A549 (cell line): ENCODE measurements at regions not wholly inside any gene's neighbourhood (a gene's known extent, or its start where the extent isn't known, plus 50 kb on each side); places are given as distances from the start of the nearest gene placed in this dataset.

Source experiments
- ATAC-seq, 2 experiments: fragments of 200-7000 bp in 1 of 2; fragments of >200 bp in 1 of 2; cut with Nextera tagmentation in 1 of 2; cut with Tn5 transposase in 1 of 2; 3 replicates each; pipeline versions ENCODE4 v1.8.0 to v1.9.1; 2018 to 2020; ENCODE audit warnings: mild to moderate bottlenecking in 1 of 2, moderate library complexity in 1 of 2
- CTCF ChIA-PET: fragments of 300-600 bp; sonication (Branson Sonifier 250); formaldehyde crosslinking; extraction: SDS; loops from one replicate; lab custom pipeline; 2021; ENCODE audit warnings: antibody characterized with exemption, inconsistent platforms; lab: Yijun Ruan, JAX
- POLR2A ChIA-PET: fragments of 350-600 bp; formaldehyde crosslinking; extraction: SDS; loops from one replicate; lab custom pipeline; 2021; ENCODE audit warnings: antibody characterized with exemption, inconsistent platforms; lab: Yijun Ruan, JAX
- DNase-seq, 2 experiments: peaks; one replicate each; pipeline versions ENCODE4 v3.0.0 to v3.0.0-alpha.2; 2011 to 2016; ENCODE audit warnings: low read depth in 1 of 2, low spot score in 1 of 2
- FAIRE-seq: peaks from 2 replicates; lab custom pipeline; 2011; peaks lifted over from hg19 to GRCh38; lab: Jason Lieb, UNC
- H3K27ac ChIP-seq, 2 experiments: fragments of >200 bp; sonication (Bioruptor Twin); formaldehyde crosslinking; 3 replicates each; pipeline ENCODE4 v1.5.1; 2016 to 2017
- H3K4me1 ChIP-seq: fragments of >200 bp; sonication (Bioruptor Twin); formaldehyde crosslinking; 3 replicates; pipeline ENCODE4 v1.6.1; 2016
- H3K4me2 ChIP-seq: fragments of >200 bp; sonication (Bioruptor Twin); formaldehyde crosslinking; 3 replicates; pipeline ENCODE4 v1.6.1; 2016
- H3K4me3 ChIP-seq: fragments of >200 bp; sonication (Bioruptor Twin); formaldehyde crosslinking; 3 replicates; pipeline ENCODE4 v1.5.1; 2016
- H3K9me3 ChIP-seq: fragments of >200 bp; sonication (Bioruptor Twin); formaldehyde crosslinking; 3 replicates; pipeline ENCODE4 v1.6.1; 2016
- CEBPB ChIP-seq, 2 experiments: fragments of >200 bp in 1 of 2; sonication (Bioruptor Twin) in 1 of 2; formaldehyde crosslinking in 1 of 2; IDR thresholded peaks; 2 replicates each; pipeline ENCODE4 v1.6.1; 2012 to 2016
- CHD2 ChIP-seq: fragments of 150-350 bp; IDR thresholded peaks from 2 replicates; pipeline ENCODE4 v1.6.1; 2014; ENCODE audit warnings: low read length; ENCODE audit not compliant: partially characterized antibody
- CTCF ChIP-seq: fragments of >200 bp; sonication (Bioruptor Twin); formaldehyde crosslinking; IDR thresholded peaks from 3 replicates; pipeline ENCODE4 v1.5.1; 2016
- E2F6 ChIP-seq: IDR thresholded peaks from 2 replicates; pipeline ENCODE4 v1.6.1; 2012; ENCODE audit warnings: low read depth, borderline replicate concordance
- EHF ChIP-seq: fragments of 250-450 bp; sonication (Bioruptor Pico); IDR thresholded peaks from 2 replicates; pipeline ENCODE4 v1.5.0; 2020; ENCODE audit warnings: mild to moderate bottlenecking
- EP300 ChIP-seq, 2 experiments: fragments of >200 bp; sonication (Bioruptor Twin); formaldehyde crosslinking; IDR thresholded peaks; 2 replicates in 1 of 2; 3 replicates in 1 of 2; pipeline ENCODE4 v1.6.1; 2016 to 2017
- FOSL2 ChIP-seq, 2 experiments: fragments of 450-650 bp in 1 of 2; fragments of >200 bp in 1 of 2; sonication (Bioruptor Twin) in 1 of 2; formaldehyde crosslinking; IDR thresholded peaks; 2 replicates each; pipeline versions ENCODE4 v1.5.0 to v1.6.1; 2016 to 2020; ENCODE audit warnings: mild to moderate bottlenecking in 1 of 2, moderate library complexity in 1 of 2
- GATA3 ChIP-seq: IDR thresholded peaks from 2 replicates; pipeline ENCODE4 v1.6.1; 2012; ENCODE audit warnings: borderline replicate concordance
- HES2 ChIP-seq: fragments of >200 bp; sonication (Bioruptor Twin); formaldehyde crosslinking; IDR thresholded peaks from 2 replicates; pipeline ENCODE4 v1.6.1; 2016
- HOXB13 ChIP-seq: fragments of 250-450 bp; sonication (Bioruptor Pico); IDR thresholded peaks from 2 replicates; pipeline ENCODE4 v1.5.0; 2020; ENCODE audit warnings: low read depth, mild to moderate bottlenecking, moderate library complexity
- JUN ChIP-seq, 2 experiments: fragments of >200 bp; sonication (Bioruptor Twin); formaldehyde crosslinking; IDR thresholded peaks; 2 replicates in 1 of 2; 3 replicates in 1 of 2; pipeline ENCODE4 v1.6.1; 2016 to 2017
- JUNB ChIP-seq: fragments of >200 bp; sonication (Bioruptor Twin); formaldehyde crosslinking; IDR thresholded peaks from 2 replicates; pipeline ENCODE4 v1.6.1; 2016
- KDM1A ChIP-seq: fragments of 200-600 bp; sonication (generic); IDR thresholded peaks from 2 replicates; pipeline ENCODE4 v1.6.1; 2016; ENCODE audit warnings: low read depth, mild to moderate bottlenecking
- MAZ ChIP-seq: fragments of 150-350 bp; IDR thresholded peaks from 2 replicates; pipeline ENCODE4 v1.6.1; 2014; ENCODE audit warnings: antibody characterized with exemption, low read depth, low read length, borderline replicate concordance
- NR3C1 ChIP-seq: fragments of >200 bp; sonication (Bioruptor Twin); formaldehyde crosslinking; IDR thresholded peaks from 3 replicates; pipeline ENCODE4 v1.6.1; 2017
- PBX3 ChIP-seq: IDR thresholded peaks from 2 replicates; pipeline ENCODE4 v1.6.1; 2012
- POLR2AphosphoS2 ChIP-seq: conservative IDR thresholded peaks from 2 replicates; pipeline ENCODE4 v1.6.1; 2012; ENCODE audit warnings: low read length, improper control_type of control experiment, inconsistent platforms
- RCOR1 ChIP-seq: fragments of 150-350 bp; IDR thresholded peaks from 2 replicates; pipeline ENCODE4 v1.6.1; 2014; ENCODE audit warnings: antibody characterized with exemption, low read length, low read depth
- RNF2 ChIP-seq: fragments of 200-600 bp; sonication (generic); IDR thresholded peaks from 2 replicates; pipeline ENCODE4 v1.6.1; 2016; ENCODE audit warnings: low read depth, mild to moderate bottlenecking, antibody characterized with exemption, moderate library complexity, borderline replicate concordance
- SMC3 ChIP-seq: fragments of >200 bp; sonication (Bioruptor Twin); formaldehyde crosslinking; IDR thresholded peaks from 3 replicates; pipeline ENCODE4 v1.6.1; 2018; ENCODE audit warnings: inconsistent platforms
- USF2 ChIP-seq: fragments of 450-650 bp; IDR thresholded peaks from 2 replicates; pipeline ENCODE4 v1.6.1; 2014; ENCODE audit warnings: antibody characterized with exemption
- ZC3H11A ChIP-seq: fragments of 450-650 bp; IDR thresholded peaks from 2 replicates; pipeline ENCODE4 v1.6.1; 2014; ENCODE audit warnings: antibody characterized with exemption, mild to moderate bottlenecking
- ZFP36 ChIP-seq: fragments of 450-650 bp; IDR thresholded peaks from 2 replicates; pipeline ENCODE4 v1.6.1; 2014; ENCODE audit warnings: borderline replicate concordance; ENCODE audit not compliant: partially characterized antibody
- ZNF302 ChIP-seq: fragments of 250-450 bp; sonication (Bioruptor Pico); IDR thresholded peaks from 2 replicates; pipeline ENCODE4 v1.9.0; 2021; ENCODE audit warnings: inconsistent platforms, mild to moderate bottlenecking, moderate library complexity
- WGBS: methylation state at CpG from one replicate; pipeline ENCODE4 v1.1.6; 2017; ENCODE audit errors: missing lambda C conversion rate; 5-methylcytosine and 5-hydroxymethylcytosine counted together

- WGBS: 47% methylated on average over 11 of the region's 11 CpGs
- Histone ChIP-seq H3K4me2 (no peak overlapping the region), H3K4me3 (no peak overlapping the region), H3K27ac (no peak overlapping the region), H3K9me3 (no peaks in the 10 kb centered on the region), H3K4me1 (no peaks in the 10 kb centered on the region)
- no peak for FAIRE-seq
- no peak for DNase-seq
- ChIA-PET CTCF (interaction anchor here (1.4 kb wide), 2 partner anchors 9 to 12 kb away, joined by 6 read pairs; no protein-coding TSS in a partner anchor), POLR2A (no interaction called here)
- ATAC-seq: no peak
- TF ChIP-seq JUN (IDR thresholded peaks at IDR 0.05) (no peak), RNF2 (0 out of 2 replicates have a peak, but pooled peaks have one; percentile 35)
These were observed 77.0 kb upstream of the FOXN3 start for GRCh38 chr14:89493877-89494634.

GRCh38 chr14:89493406-89493805, 76.4 kb upstream of the FOXN3 start:
- FAIRE-seq: no peak
- CTCF ChIA-PET: interaction anchor here (1.4 kb wide), 2 partner anchors 9 to 11 kb away, joined by 6 read pairs; no protein-coding TSS in a partner anchor
- no peak for DNase-seq
- no peak overlapping the region for H3K27ac ChIP-seq
- ATAC-seq: no peak
- POLR2A ChIA-PET: no interaction called here
- H3K4me3 ChIP-seq: no peak overlapping the region
- no peaks in the 10 kb centered on the region for H3K4me1 ChIP-seq
- no peaks in the 10 kb centered on the region for H3K9me3 ChIP-seq
- TF ChIP-seq CEBPB (IDR thresholded peaks at IDR 0.05) (no peak), ZFP36 (no peak), MAZ (no peak), USF2 (no peak), ZNF302 (CRISPR knock-in tag) (no peak), HOXB13 (CRISPR knock-in tag) (no peak)
- no peak overlapping the region for H3K4me2 ChIP-seq
- WGBS: 29% methylated on average over 4 of the region's 4 CpGs

GRCh38 chr14:89491711-89492381, 74.8 kb upstream of the FOXN3 start:
- ChIA-PET POLR2A (no interaction called here), CTCF (interaction anchor here (1.1 kb wide), 1 partner anchor 22 kb away, joined by 4 read pairs; no protein-coding TSS in a partner anchor)
- FAIRE-seq (no peak), ATAC-seq (no peak), DNase-seq (no peak)
- 38% methylated on average over 8 of the region's 8 CpGs for WGBS
- H3K4me3 ChIP-seq: no peak overlapping the region
- no peaks in the 10 kb centered on the region for H3K4me1 ChIP-seq
- H3K27ac ChIP-seq: no peak overlapping the region
- H3K9me3 ChIP-seq: no peaks in the 10 kb centered on the region
- no peak overlapping the region for H3K4me2 ChIP-seq
- TF ChIP-seq JUNB (no peak), E2F6 (no peak), SMC3 (no peak), POLR2AphosphoS2 (no peak), FOSL2 (IDR thresholded peaks at IDR 0.05) (no peak), FOSL2 (CRISPR knock-in tag; IDR thresholded peaks at IDR 0.05) (no peak), EP300 (IDR thresholded peaks at IDR 0.05) (no peak), NR3C1 (no peak), ZC3H11A (no peak), GATA3 (no peak), EHF (CRISPR knock-in tag) (no peak), RCOR1 (no peak), MAZ (no peak), KDM1A (no peak), HES2 (no peak), CHD2 (no peak), CTCF (no peak), PBX3 (no peak)
